ENCODE measurements at regions not wholly inside any gene's neighbourhood (a gene's known extent, or its start where the extent isn't known, plus 50 kb on each side); places are given as distances from the start of the nearest gene placed in this dataset.

DNA sequence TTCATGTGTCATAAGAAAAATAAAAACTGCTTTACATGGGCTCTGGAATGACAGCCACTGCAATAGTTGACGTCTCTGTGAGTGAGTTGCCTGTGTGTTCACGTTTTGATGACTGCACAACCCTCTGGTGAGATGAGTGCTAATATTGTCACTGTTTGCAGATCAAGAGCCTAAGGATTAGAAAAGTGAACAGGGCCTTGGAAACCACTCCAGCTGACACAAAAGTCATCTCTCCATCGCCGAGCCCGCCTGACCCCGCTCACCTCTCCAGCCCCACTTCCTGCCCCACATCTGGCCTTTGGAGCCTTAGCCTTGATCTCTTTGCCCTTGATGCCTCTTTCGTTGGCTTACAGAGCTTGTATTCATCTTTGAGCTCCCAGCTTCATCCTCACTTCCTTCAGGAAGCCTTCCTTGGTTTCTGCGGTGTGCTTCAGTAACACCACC, 351.7 kb downstream of the TCERG1L start:
- TF ChIP-seq, protein P1, sequence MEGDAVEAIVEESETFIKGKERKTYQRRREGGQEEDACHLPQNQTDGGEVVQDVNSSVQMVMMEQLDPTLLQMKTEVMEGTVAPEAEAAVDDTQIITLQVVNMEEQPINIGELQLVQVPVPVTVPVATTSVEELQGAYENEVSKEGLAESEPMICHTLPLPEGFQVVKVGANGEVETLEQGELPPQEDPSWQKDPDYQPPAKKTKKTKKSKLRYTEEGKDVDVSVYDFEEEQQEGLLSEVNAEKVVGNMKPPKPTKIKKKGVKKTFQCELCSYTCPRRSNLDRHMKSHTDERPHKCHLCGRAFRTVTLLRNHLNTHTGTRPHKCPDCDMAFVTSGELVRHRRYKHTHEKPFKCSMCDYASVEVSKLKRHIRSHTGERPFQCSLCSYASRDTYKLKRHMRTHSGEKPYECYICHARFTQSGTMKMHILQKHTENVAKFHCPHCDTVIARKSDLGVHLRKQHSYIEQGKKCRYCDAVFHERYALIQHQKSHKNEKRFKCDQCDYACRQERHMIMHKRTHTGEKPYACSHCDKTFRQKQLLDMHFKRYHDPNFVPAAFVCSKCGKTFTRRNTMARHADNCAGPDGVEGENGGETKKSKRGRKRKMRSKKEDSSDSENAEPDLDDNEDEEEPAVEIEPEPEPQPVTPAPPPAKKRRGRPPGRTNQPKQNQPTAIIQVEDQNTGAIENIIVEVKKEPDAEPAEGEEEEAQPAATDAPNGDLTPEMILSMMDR (optimal IDR thresholded peaks at IDR 0.05 in 1 of 3, IDR thresholded peaks at IDR 0.05 in 1 of 3, conservative IDR thresholded peaks at IDR 0.05 in 1 of 3; ENCODE audit: extremely low read depth in 1 of 3, insufficient read depth in 2 of 3, low read length in 3 of 3) = no peak
- TF ChIP-seq EZH2 (IDR thresholded peaks at IDR 0.05; ENCODE audit: low read length) = no peak
- no peaks in the 10 kb centered on the region for H3K4me1 ChIP-seq (ENCODE audit: control insufficient read depth, extremely low read depth, insufficient read depth, low read length)
- H3K9ac ChIP-seq (ENCODE audit: control insufficient read depth, extremely low read depth, insufficient read depth, low read length) = no peak overlapping the region
- H3K4me3 ChIP-seq (ENCODE audit: control insufficient read depth in 2 of 3, extremely low read depth in 1 of 3, insufficient read depth in 2 of 3, low read depth in 1 of 3, low read length in 3 of 3) = no peak overlapping the region
- no peaks in the 10 kb centered on the region for H3K9me1 ChIP-seq (ENCODE audit: control insufficient read depth, extremely low read depth, insufficient read depth, low read length)
- H3K27ac ChIP-seq (ENCODE audit: control insufficient read depth, insufficient read depth, low read length) = no peak overlapping the region
- FAIRE-seq = no peak
- no peak overlapping the region for H3K4me2 ChIP-seq (ENCODE audit: control insufficient read depth, extremely low read depth, insufficient read depth, low read depth, low read length)
- no peaks in the 10 kb centered on the region for H3K36me3 ChIP-seq (ENCODE audit: control insufficient read depth in 2 of 2, extremely low read depth in 1 of 2, insufficient read depth in 2 of 2, low read length in 2 of 2)
- no peaks in the 10 kb centered on the region for H4K20me1 ChIP-seq (ENCODE audit: control insufficient read depth, extremely low read depth, insufficient read depth, low read length)
- no peak for DNase-seq (ENCODE audit: low read depth, low spot score)
- dilution Hi-C loops (cut with MboI; ENCODE audit: extremely low pct_ligation_motif_present, low sequenced_read_pairs) = no loop called here
- no peak overlapping the region for H2AFZ ChIP-seq (ENCODE audit: control insufficient read depth, low read length)
- peaks cover 12% of the 10 kb centered on the region for H3K9me3 ChIP-seq (ENCODE audit: control insufficient read depth, low read depth, low read length)
- H3K79me2 ChIP-seq (ENCODE audit: control insufficient read depth, insufficient read depth, low read length) = no peaks in the 10 kb centered on the region
- no peaks in the 10 kb centered on the region for H3K27me3 ChIP-seq (ENCODE audit: control insufficient read depth, extremely low read depth, insufficient read depth, low read length)

DNA sequence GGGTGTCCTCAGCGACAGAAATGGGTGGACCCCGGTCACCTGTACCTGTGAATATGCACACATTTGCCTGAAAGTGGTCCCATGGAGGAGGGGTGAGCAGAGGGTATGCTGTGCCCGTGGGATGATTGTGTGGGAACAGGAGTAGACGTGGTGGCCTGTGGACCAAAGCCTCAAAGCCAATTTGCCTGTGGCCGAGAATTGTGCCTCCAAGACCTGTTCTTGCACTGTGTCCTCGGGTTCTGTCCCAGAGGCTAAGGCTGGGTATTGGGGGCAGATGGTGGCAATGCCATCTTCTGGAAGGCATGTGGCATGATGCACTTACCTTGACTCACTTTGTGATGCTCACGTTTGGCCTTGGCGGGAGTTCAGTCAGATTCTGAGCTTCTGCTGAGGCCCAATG, 351.0 kb downstream of the TCERG1L start:
- DNase-seq (ENCODE audit: low read depth, low spot score) (no peak), FAIRE-seq (no peak)
- no peaks in the 10 kb centered on the region for H3K36me3 ChIP-seq (ENCODE audit: control insufficient read depth in 2 of 2, extremely low read depth in 1 of 2, insufficient read depth in 2 of 2, low read length in 2 of 2)
- H3K4me1 ChIP-seq (ENCODE audit: control insufficient read depth, extremely low read depth, insufficient read depth, low read length) = no peaks in the 10 kb centered on the region
- H3K9me3 ChIP-seq (ENCODE audit: control insufficient read depth, low read depth, low read length) = peaks cover 12% of the 10 kb centered on the region
- H3K27me3 ChIP-seq (ENCODE audit: control insufficient read depth, extremely low read depth, insufficient read depth, low read length) = no peaks in the 10 kb centered on the region
- TF ChIP-seq, protein P1 (optimal IDR thresholded peaks at IDR 0.05 in 1 of 3, IDR thresholded peaks at IDR 0.05 in 1 of 3, conservative IDR thresholded peaks at IDR 0.05 in 1 of 3; ENCODE audit: extremely low read depth in 1 of 3, insufficient read depth in 2 of 3, low read length in 3 of 3) = no peak
- no peak for TF ChIP-seq EZH2 (IDR thresholded peaks at IDR 0.05; ENCODE audit: low read length)
- dilution Hi-C loops (cut with MboI; ENCODE audit: extremely low pct_ligation_motif_present, low sequenced_read_pairs) = no loop called here
- H2AFZ ChIP-seq (ENCODE audit: control insufficient read depth, low read length) = no peak overlapping the region
- no peak overlapping the region for H3K9ac ChIP-seq (ENCODE audit: control insufficient read depth, extremely low read depth, insufficient read depth, low read length)
- H3K4me3 ChIP-seq (ENCODE audit: control insufficient read depth in 2 of 3, extremely low read depth in 1 of 3, insufficient read depth in 2 of 3, low read depth in 1 of 3, low read length in 3 of 3) = no peak overlapping the region
- H3K4me2 ChIP-seq (ENCODE audit: control insufficient read depth, extremely low read depth, insufficient read depth, low read depth, low read length) = no peak overlapping the region
- no peaks in the 10 kb centered on the region for H3K79me2 ChIP-seq (ENCODE audit: control insufficient read depth, insufficient read depth, low read length)
- no peak overlapping the region for H3K27ac ChIP-seq (ENCODE audit: control insufficient read depth, insufficient read depth, low read length)
- H4K20me1 ChIP-seq (ENCODE audit: control insufficient read depth, extremely low read depth, insufficient read depth, low read length) = no peaks in the 10 kb centered on the region
- no peaks in the 10 kb centered on the region for H3K9me1 ChIP-seq (ENCODE audit: control insufficient read depth, extremely low read depth, insufficient read depth, low read length)
